HCT116 (cell line): ENCODE measurements at regions not wholly inside any gene's neighbourhood (a gene's known extent, or its start where the extent isn't known, plus 50 kb on each side); places are given as distances from the start of the nearest gene placed in this dataset.

Experiments
- CBX3 ChIP-seq: IDR thresholded peaks from 2 replicates; pipeline ENCODE4 v1.6.1; 2012; ENCODE audit warnings: low read depth
- CTCF ChIP-seq, 3 experiments: fragments of 200-600 bp in 1 of 3; sonication (generic) in 1 of 3; IDR thresholded peaks in 2 of 3; conservative IDR thresholded peaks in 1 of 3; 2 replicates each; pipeline ENCODE4 v1.5.1; 2012 to 2017; ENCODE audit warnings: low read depth in 2 of 3, low read length in 2 of 3, antibody characterized with exemption in 1 of 3, borderline replicate concordance in 1 of 3, control low read depth in 1 of 3, mild to moderate bottlenecking in 1 of 3, mixed read lengths in 1 of 3, mixed run types in 1 of 3, moderate library complexity in 1 of 3; ENCODE audit not compliant: insufficient read depth in 1 of 3
- EGR1 ChIP-seq: IDR thresholded peaks from 2 replicates; pipeline ENCODE4 v1.6.1; 2012; ENCODE audit warnings: low read depth
- JUND ChIP-seq: IDR thresholded peaks from 2 replicates; pipeline ENCODE4 v1.6.1; 2012
- POLR2A ChIP-seq: IDR thresholded peaks from 2 replicates; pipeline ENCODE4 v1.7.0; 2011; ENCODE audit warnings: borderline replicate concordance; ENCODE audit not compliant: insufficient read depth, insufficient read length; ENCODE audit errors: extremely low read depth
- POLR2AphosphoS5 ChIP-seq: IDR thresholded peaks from 2 replicates; pipeline ENCODE4 v1.6.1; 2011; ENCODE audit warnings: mild to moderate bottlenecking, low read depth, low read length, moderate library complexity
- RAD21 ChIP-seq: IDR thresholded peaks from 2 replicates; pipeline ENCODE4 v1.6.1; 2012; ENCODE audit warnings: low read depth, mild to moderate bottlenecking
- SP1 ChIP-seq: IDR thresholded peaks from 2 replicates; pipeline ENCODE4 v1.6.1; 2012; ENCODE audit warnings: low read depth
- YY1 ChIP-seq: IDR thresholded peaks from 2 replicates; pipeline ENCODE4 v1.6.1; 2011; ENCODE audit warnings: low read length, low read depth, moderate library complexity, mild to moderate bottlenecking; ENCODE audit not compliant: insufficient replicate concordance; ENCODE audit errors: extremely low read depth
- ZFX ChIP-seq: fragments of 450-650 bp; IDR thresholded peaks from 2 replicates; pipeline ENCODE4 v1.6.1; 2017
- ZNF274 ChIP-seq: fragments of 200-500 bp; sonication (Bioruptor generic); IDR thresholded peaks from 2 replicates; pipeline ENCODE4 v1.6.1; 2014; ENCODE audit warnings: mild to moderate bottlenecking, low read depth, low read length, inconsistent platforms
- TF ChIP-seq, protein P1 (sequence below): IDR thresholded peaks from 2 replicates; pipeline ENCODE4 v1.6.1; 2012

GRCh38 chr20:12318043-12318442, 400.4 kb downstream of the BTBD3 start:
- no peak for TF ChIP-seq CTCF (IDR thresholded peaks at IDR 0.05 in 2 of 3, conservative IDR thresholded peaks at IDR 0.05 in 1 of 3; ENCODE audit: borderline replicate concordance in 1 of 3, insufficient read depth in 1 of 3, low read depth in 2 of 3, low read length in 2 of 3)
- no peak for TF ChIP-seq POLR2A
- no peak for TF ChIP-seq JUND
- TF ChIP-seq RAD21 = no peak
- no peak for TF ChIP-seq POLR2AphosphoS5
- no peak for TF ChIP-seq EGR1
- TF ChIP-seq ZFX = no peak
- TF ChIP-seq SP1 = no peak
- no peak for TF ChIP-seq ZNF274
- TF ChIP-seq YY1 = no peak
- TF ChIP-seq, protein P1, sequence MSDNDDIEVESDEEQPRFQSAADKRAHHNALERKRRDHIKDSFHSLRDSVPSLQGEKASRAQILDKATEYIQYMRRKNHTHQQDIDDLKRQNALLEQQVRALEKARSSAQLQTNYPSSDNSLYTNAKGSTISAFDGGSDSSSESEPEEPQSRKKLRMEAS = no peak
- no peak for TF ChIP-seq CBX3
